ENCODE measurements at regions not wholly inside any gene's neighbourhood (a gene's known extent, or its start where the extent isn't known, plus 50 kb on each side); places are given as distances from the start of the nearest gene placed in this dataset.

- POLR2A ChIA-PET, result no interaction called here
- Histone ChIP-seq H3K9me3 (ENCODE audit: control extremely low read depth in 1 of 5, control insufficient read depth in 4 of 5, insufficient read depth in 2 of 5, low read depth in 1 of 5, low read length in 4 of 5) (peaks cover 0 to 17% (median 11%) of the 10 kb centered on the region in 5 experiments), H3K27me3 (replicated peaks in 2 of 5; ENCODE audit: control insufficient read depth in 4 of 5, insufficient read depth in 5 of 5, low read length in 4 of 5) (no peaks in the 10 kb centered on the region), H3K4me1 (ENCODE audit: control extremely low read depth in 1 of 4, control insufficient read depth in 4 of 4, insufficient read depth in 4 of 4, low read length in 3 of 4) (peaks cover 0 to 15% (median 8%) of the 10 kb centered on the region in 4 experiments), H3K36me3 (ENCODE audit: control insufficient read depth in 4 of 4, insufficient read depth in 4 of 4, low read length in 3 of 4) (no peaks in the 10 kb centered on the region), H3K27ac (ENCODE audit: insufficient read depth in 1 of 2, low read depth in 1 of 2, low read length in 2 of 2, poor library complexity in 1 of 2, severe bottlenecking in 2 of 2) (no peak overlapping the region), H3K4me3 (ENCODE audit: control insufficient read depth in 1 of 7, extremely low read depth in 1 of 7, insufficient read depth in 4 of 7, low read depth in 2 of 7, low read length in 6 of 7) (no peak overlapping the region)
- DNase-seq, result no peak
- no CpG with 5 or more reads among the region's 1 CpG for WGBS (ENCODE audit: insufficient coverage)
- CTCF ChIA-PET, result interaction anchor here (0.7 kb wide), 1 partner anchor 59 kb away, joined by 3 read pairs; no protein-coding TSS in a partner anchor
Measured at GRCh38 chr12:46534327-46534840, 161.8 kb upstream of the SLC38A2 start.

GRCh38 chr12:46533723-46534122 lies 161.2 kb upstream of the SLC38A2 start:
- ChIA-PET CTCF (no interaction called here), POLR2A (no interaction called here)
- no peak for DNase-seq
- H3K27me3 ChIP-seq (replicated peaks in 2 of 5; ENCODE audit: control insufficient read depth in 4 of 5, insufficient read depth in 5 of 5, low read length in 4 of 5), result no peaks in the 10 kb centered on the region
- H3K4me3 ChIP-seq (ENCODE audit: control insufficient read depth in 1 of 7, extremely low read depth in 1 of 7, insufficient read depth in 4 of 7, low read depth in 2 of 7, low read length in 6 of 7), result no peak overlapping the region
- H3K27ac ChIP-seq (ENCODE audit: insufficient read depth in 1 of 2, low read depth in 1 of 2, low read length in 2 of 2, poor library complexity in 1 of 2, severe bottlenecking in 2 of 2), result no peak overlapping the region
- H3K9me3 ChIP-seq (ENCODE audit: control extremely low read depth in 1 of 5, control insufficient read depth in 4 of 5, insufficient read depth in 2 of 5, low read depth in 1 of 5, low read length in 4 of 5), result peaks cover 0 to 17% (median 11%) of the 10 kb centered on the region in 5 experiments
- no peaks in the 10 kb centered on the region for H3K36me3 ChIP-seq (ENCODE audit: control insufficient read depth in 4 of 4, insufficient read depth in 4 of 4, low read length in 3 of 4)
- peaks cover 0 to 15% (median 8%) of the 10 kb centered on the region in 4 experiments for H3K4me1 ChIP-seq (ENCODE audit: control extremely low read depth in 1 of 4, control insufficient read depth in 4 of 4, insufficient read depth in 4 of 4, low read length in 3 of 4)
- WGBS (ENCODE audit: insufficient coverage), result 100% methylated on average over 1 of the region's 2 CpGs

GRCh38 chr12:46531804-46532203 lies 159.2 kb upstream of the SLC38A2 start:
- Histone ChIP-seq H3K27ac (ENCODE audit: insufficient read depth in 1 of 2, low read depth in 1 of 2, low read length in 2 of 2, poor library complexity in 1 of 2, severe bottlenecking in 2 of 2) (no peak overlapping the region), H3K4me3 (ENCODE audit: control insufficient read depth in 1 of 7, extremely low read depth in 1 of 7, insufficient read depth in 4 of 7, low read depth in 2 of 7, low read length in 6 of 7) (no peak overlapping the region), H3K9me3 (ENCODE audit: control extremely low read depth in 1 of 5, control insufficient read depth in 4 of 5, insufficient read depth in 2 of 5, low read depth in 1 of 5, low read length in 4 of 5) (peaks cover 0 to 18% (median 17%) of the 10 kb centered on the region in 5 experiments), H3K27me3 (replicated peaks in 2 of 5; ENCODE audit: control insufficient read depth in 4 of 5, insufficient read depth in 5 of 5, low read length in 4 of 5) (no peaks in the 10 kb centered on the region), H3K4me1 (ENCODE audit: control extremely low read depth in 1 of 4, control insufficient read depth in 4 of 4, insufficient read depth in 4 of 4, low read length in 3 of 4) (peaks cover 0 to 13% (median 5%) of the 10 kb centered on the region in 4 experiments), H3K36me3 (ENCODE audit: control insufficient read depth in 4 of 4, insufficient read depth in 4 of 4, low read length in 3 of 4) (no peaks in the 10 kb centered on the region)
- ChIA-PET CTCF (interaction anchor here (1.4 kb wide), 1 partner anchor 12 kb away, joined by 4 read pairs; no protein-coding TSS in a partner anchor), POLR2A (no interaction called here)
- 96% methylated on average over 3 of the region's 3 CpGs for WGBS (ENCODE audit: insufficient coverage)
- no peak for DNase-seq

GRCh38 chr12:46531059-46531785 lies 158.6 kb upstream of the SLC38A2 start:
- no peaks in the 10 kb centered on the region for H3K27me3 ChIP-seq (replicated peaks in 2 of 5; ENCODE audit: control insufficient read depth in 4 of 5, insufficient read depth in 5 of 5, low read length in 4 of 5)
- H3K4me1 ChIP-seq (ENCODE audit: control extremely low read depth in 1 of 4, control insufficient read depth in 4 of 4, insufficient read depth in 4 of 4, low read length in 3 of 4), result peaks cover 0 to 8% (median 4%) of the 10 kb centered on the region in 4 experiments
- H3K36me3 ChIP-seq (ENCODE audit: control insufficient read depth in 4 of 4, insufficient read depth in 4 of 4, low read length in 3 of 4), result no peaks in the 10 kb centered on the region
- no peak overlapping the region for H3K4me3 ChIP-seq (ENCODE audit: control insufficient read depth in 1 of 7, extremely low read depth in 1 of 7, insufficient read depth in 4 of 7, low read depth in 2 of 7, low read length in 6 of 7)
- ChIA-PET POLR2A (no interaction called here), CTCF (interaction anchor here (1.4 kb wide), 1 partner anchor 11 kb away, joined by 4 read pairs; no protein-coding TSS in a partner anchor)
- no peak for DNase-seq
- no peak overlapping the region for H3K27ac ChIP-seq (ENCODE audit: insufficient read depth in 1 of 2, low read depth in 1 of 2, low read length in 2 of 2, poor library complexity in 1 of 2, severe bottlenecking in 2 of 2)
- H3K9me3 ChIP-seq (ENCODE audit: control extremely low read depth in 1 of 5, control insufficient read depth in 4 of 5, insufficient read depth in 2 of 5, low read depth in 1 of 5, low read length in 4 of 5), result peaks cover 0 to 18% (median 17%) of the 10 kb centered on the region in 5 experiments
- WGBS (ENCODE audit: insufficient coverage), result 99% methylated on average over 6 of the region's 6 CpGs

GRCh38 chr12:46530373-46531056 lies 157.9 kb upstream of the SLC38A2 start:
- peaks cover 0 to 2% (median 0%) of the 10 kb centered on the region in 4 experiments for H3K36me3 ChIP-seq (ENCODE audit: control insufficient read depth in 4 of 4, insufficient read depth in 4 of 4, low read length in 3 of 4)
- H3K27me3 ChIP-seq (replicated peaks in 2 of 5; ENCODE audit: control insufficient read depth in 4 of 5, insufficient read depth in 5 of 5, low read length in 4 of 5), result no peaks in the 10 kb centered on the region
- ChIA-PET POLR2A (no interaction called here), CTCF (interaction anchor here (1.4 kb wide), 1 partner anchor 11 kb away, joined by 4 read pairs; no protein-coding TSS in a partner anchor)
- WGBS (ENCODE audit: insufficient coverage), result 97% methylated on average over 11 of the region's 14 CpGs
- no peak overlapping the region for H3K4me3 ChIP-seq (ENCODE audit: control insufficient read depth in 1 of 7, extremely low read depth in 1 of 7, insufficient read depth in 4 of 7, low read depth in 2 of 7, low read length in 6 of 7)
- no peak for DNase-seq
- peaks cover 0 to 2% (median 0%) of the 10 kb centered on the region in 4 experiments for H3K4me1 ChIP-seq (ENCODE audit: control extremely low read depth in 1 of 4, control insufficient read depth in 4 of 4, insufficient read depth in 4 of 4, low read length in 3 of 4)
- no peak overlapping the region for H3K27ac ChIP-seq (ENCODE audit: insufficient read depth in 1 of 2, low read depth in 1 of 2, low read length in 2 of 2, poor library complexity in 1 of 2, severe bottlenecking in 2 of 2)
- peaks cover 0 to 18% (median 17%) of the 10 kb centered on the region in 5 experiments for H3K9me3 ChIP-seq (ENCODE audit: control extremely low read depth in 1 of 5, control insufficient read depth in 4 of 5, insufficient read depth in 2 of 5, low read depth in 1 of 5, low read length in 4 of 5)

- CTCF ChIA-PET, result interaction anchor here (1.2 kb wide), 1 partner anchor 9 kb away, joined by 3 read pairs; no protein-coding TSS in a partner anchor
- Histone ChIP-seq H3K4me3 (ENCODE audit: control insufficient read depth in 1 of 7, extremely low read depth in 1 of 7, insufficient read depth in 4 of 7, low read depth in 2 of 7, low read length in 6 of 7) (no peak overlapping the region), H3K27me3 (replicated peaks in 2 of 5; ENCODE audit: control insufficient read depth in 4 of 5, insufficient read depth in 5 of 5, low read length in 4 of 5) (no peaks in the 10 kb centered on the region), H3K36me3 (ENCODE audit: control insufficient read depth in 4 of 4, insufficient read depth in 4 of 4, low read length in 3 of 4) (peaks cover 0 to 2% (median under 1%) of the 10 kb centered on the region in 4 experiments), H3K4me1 (ENCODE audit: control extremely low read depth in 1 of 4, control insufficient read depth in 4 of 4, insufficient read depth in 4 of 4, low read length in 3 of 4) (peaks cover 0 to 6% (median 1%) of the 10 kb centered on the region in 4 experiments), H3K27ac (ENCODE audit: insufficient read depth in 1 of 2, low read depth in 1 of 2, low read length in 2 of 2, poor library complexity in 1 of 2, severe bottlenecking in 2 of 2) (no peak overlapping the region), H3K9me3 (ENCODE audit: control extremely low read depth in 1 of 5, control insufficient read depth in 4 of 5, insufficient read depth in 2 of 5, low read depth in 1 of 5, low read length in 4 of 5) (peaks cover 0 to 12% (median 9%) of the 10 kb centered on the region in 5 experiments)
- WGBS (ENCODE audit: insufficient coverage), result 95% methylated on average over 2 of the region's 3 CpGs
- POLR2A ChIA-PET, result no interaction called here
- no peak for DNase-seq
Measured at GRCh38 chr12:46526233-46526632, 153.7 kb upstream of the SLC38A2 start.
